ENCODE measurements at regions not wholly inside any gene's neighbourhood (a gene's known extent, or its start where the extent isn't known, plus 50 kb on each side); places are given as distances from the start of the nearest gene placed in this dataset.

DNA sequence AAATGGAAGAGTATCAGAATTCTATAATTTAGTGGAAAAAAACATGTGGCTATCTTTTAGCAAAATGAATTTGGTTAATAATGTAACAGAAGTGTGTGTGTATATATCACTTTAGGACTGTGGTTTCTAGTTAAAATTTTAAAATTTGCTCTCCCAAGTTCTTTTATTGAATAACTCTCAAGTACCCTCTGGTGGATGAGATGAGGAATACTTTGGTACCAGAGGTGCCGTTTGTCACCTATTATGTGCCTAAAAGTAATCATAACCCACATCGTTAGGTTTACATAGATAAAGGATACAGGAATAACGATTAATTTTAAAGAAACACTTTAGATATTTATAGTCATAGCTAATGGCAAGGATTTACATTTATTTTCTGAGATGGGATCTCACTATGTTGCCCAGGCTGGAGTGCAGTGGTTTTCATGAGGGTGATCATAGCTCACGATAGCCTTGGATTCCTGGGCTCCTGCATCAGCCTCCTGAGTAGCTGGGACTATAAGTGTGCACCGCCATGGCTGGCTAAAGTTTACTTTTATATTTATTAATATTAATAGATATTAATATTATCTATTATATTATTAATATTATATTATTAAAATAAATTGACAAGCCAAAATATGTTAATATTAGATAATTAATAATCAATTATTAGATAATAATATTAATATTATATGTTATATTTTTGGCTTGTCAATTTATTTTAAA, 66.7 kb upstream of the CAPRIN1 start:
- Histone ChIP-seq H3K4me1 (no peaks in the 10 kb centered on the region), H3K9me3 (no peaks in the 10 kb centered on the region), H3K4me3 (no peak overlapping the region), H3K27ac (no peak overlapping the region), H3K36me3 (no peaks in the 10 kb centered on the region), H3K27me3 (no peaks in the 10 kb centered on the region)
- TF ChIP-seq CTCF (IDR thresholded peaks at IDR 0.05) (no peak), POLR2AphosphoS5 (IDR thresholded peaks at IDR 0.05) (no peak), POLR2A (IDR thresholded peaks at IDR 0.05) (no peak)
- intact Hi-C loops (cut with DNase I; ENCODE audit: low total_unique reads): no loop called here
- no peak for DNase-seq (ENCODE audit: low spot score in 2 of 2)

- intact Hi-C loops (cut with DNase I; ENCODE audit: low total_unique reads): no loop called here
- H3K27ac ChIP-seq: no peak overlapping the region
- DNase-seq (ENCODE audit: low spot score in 2 of 2): peak in 1 of 2 donors; percentile 47
- no peaks in the 10 kb centered on the region for H3K9me3 ChIP-seq
- no peaks in the 10 kb centered on the region for H3K27me3 ChIP-seq
- H3K36me3 ChIP-seq: no peaks in the 10 kb centered on the region
- H3K4me3 ChIP-seq: no peak overlapping the region
- TF ChIP-seq POLR2AphosphoS5 (IDR thresholded peaks at IDR 0.05) (no peak), CTCF (IDR thresholded peaks at IDR 0.05) (no peak), POLR2A (IDR thresholded peaks at IDR 0.05) (no peak)
- no peaks in the 10 kb centered on the region for H3K4me1 ChIP-seq
These were observed 68.9 kb upstream of the CAPRIN1 start for GRCh38 chr11:33982661-33983060.

DNA sequence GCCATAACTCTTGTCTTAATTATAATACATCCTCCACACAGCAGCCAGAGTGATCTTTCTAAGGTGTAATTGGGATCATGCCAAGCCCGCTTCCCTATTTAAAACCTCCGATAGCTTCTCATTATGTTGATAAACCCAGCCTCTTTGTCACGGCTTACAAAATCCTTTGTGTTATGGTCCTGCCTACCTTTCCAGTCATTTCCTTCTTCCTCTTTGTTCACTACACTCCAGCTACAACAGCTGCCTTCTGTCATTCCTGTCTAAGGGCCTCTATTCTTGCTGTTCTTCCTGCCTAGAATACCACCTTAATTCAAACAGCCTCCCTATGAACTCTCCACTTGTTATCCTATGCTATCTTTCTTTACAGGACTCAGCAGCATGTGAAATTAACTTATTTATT, 70.6 kb upstream of the CAPRIN1 start:
- H3K9me3 ChIP-seq: no peaks in the 10 kb centered on the region
- H3K27ac ChIP-seq: no peak overlapping the region
- H3K4me1 ChIP-seq: no peaks in the 10 kb centered on the region
- no peaks in the 10 kb centered on the region for H3K36me3 ChIP-seq
- intact Hi-C loops (cut with DNase I; ENCODE audit: low total_unique reads): no loop called here
- TF ChIP-seq CTCF (IDR thresholded peaks at IDR 0.05): no peak
- TF ChIP-seq POLR2AphosphoS5 (IDR thresholded peaks at IDR 0.05): no peak
- H3K27me3 ChIP-seq: no peaks in the 10 kb centered on the region
- DNase-seq (ENCODE audit: low spot score in 2 of 2): no peak
- H3K4me3 ChIP-seq: no peak overlapping the region

DNA sequence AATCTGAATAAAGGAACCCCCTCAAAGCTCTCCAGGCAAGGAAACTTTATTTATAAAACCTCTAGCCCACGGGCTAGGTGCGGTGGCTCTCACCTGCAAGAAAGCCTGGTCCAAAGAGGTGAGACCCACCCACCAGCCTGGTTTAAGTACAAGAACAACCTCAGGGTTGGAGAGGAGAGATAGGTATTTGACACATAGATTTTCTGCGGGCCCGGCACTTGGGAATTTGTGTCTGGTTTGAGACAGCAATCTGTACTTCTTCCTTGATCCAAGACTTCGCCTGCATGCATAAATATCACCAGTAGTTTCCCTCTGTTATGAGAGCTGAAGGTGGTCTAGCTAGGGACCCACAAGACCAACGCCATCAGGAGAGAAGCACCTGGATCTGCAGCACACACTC, 73.2 kb upstream of the CAPRIN1 start:
- H3K9me3 ChIP-seq: no peaks in the 10 kb centered on the region
- H3K4me1 ChIP-seq: no peaks in the 10 kb centered on the region
- H3K27me3 ChIP-seq: no peaks in the 10 kb centered on the region
- no peak for TF ChIP-seq CTCF (IDR thresholded peaks at IDR 0.05)
- no peak for TF ChIP-seq POLR2AphosphoS5 (IDR thresholded peaks at IDR 0.05)
- TF ChIP-seq POLR2A (IDR thresholded peaks at IDR 0.05): no peak
- no peaks in the 10 kb centered on the region for H3K36me3 ChIP-seq
- no peak overlapping the region for H3K27ac ChIP-seq
- no peak overlapping the region for H3K4me3 ChIP-seq
- DNase-seq (ENCODE audit: low spot score in 2 of 2): no peak
- intact Hi-C loops (cut with DNase I; ENCODE audit: low total_unique reads): no loop called here

DNA sequence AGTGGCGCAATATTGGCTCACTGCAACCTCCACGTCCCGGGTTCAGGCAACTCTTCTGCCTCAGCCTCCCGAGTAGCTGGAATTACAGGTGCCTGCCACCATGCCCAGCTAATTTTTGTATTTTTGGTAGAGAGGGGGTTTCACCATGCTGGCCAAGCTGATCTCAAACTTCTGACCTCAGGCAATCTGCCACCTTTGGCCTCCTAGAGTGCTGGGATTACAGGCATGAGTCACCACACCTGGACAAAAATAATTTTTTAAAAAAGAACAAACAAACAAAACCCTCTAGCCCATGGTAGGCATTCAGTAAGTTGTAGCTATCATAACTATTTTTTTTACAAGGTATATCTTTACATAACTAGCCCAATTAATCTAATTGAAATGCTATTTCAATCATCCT, 73.9 kb upstream of the CAPRIN1 start:
- intact Hi-C loops (cut with DNase I; ENCODE audit: low total_unique reads): no loop called here
- no peak overlapping the region for H3K4me3 ChIP-seq
- no peaks in the 10 kb centered on the region for H3K9me3 ChIP-seq
- TF ChIP-seq CTCF (IDR thresholded peaks at IDR 0.05): no peak
- TF ChIP-seq POLR2AphosphoS5 (IDR thresholded peaks at IDR 0.05): no peak
- no peak for TF ChIP-seq POLR2A (IDR thresholded peaks at IDR 0.05)
- DNase-seq (ENCODE audit: low spot score in 2 of 2): no peak
- no peaks in the 10 kb centered on the region for H3K36me3 ChIP-seq
- H3K27me3 ChIP-seq: no peaks in the 10 kb centered on the region
- H3K27ac ChIP-seq: no peak overlapping the region
- no peaks in the 10 kb centered on the region for H3K4me1 ChIP-seq
